HepG2 (cell line): ENCODE measurements at regions not wholly inside any gene's neighbourhood (a gene's known extent, or its start where the extent isn't known, plus 50 kb on each side); places are given as distances from the start of the nearest gene placed in this dataset.
A peak's percentile ranks its signal among the peaks of the same experiment; 100 is the strongest.

Source experiments
- ATAC-seq: fragments of 200-7000 bp; cut with Tn5 transposase; 3 replicates; pipeline ENCODE4 v1.9.1; 2020; ENCODE audit warnings: mild to moderate bottlenecking, moderate library complexity
- BruUV-seq: library from RNA; stranded (reverse); fragments of 400-500 nt; replicated peaks from 2 replicates; lab custom pipeline; 2021; lab: Mats Ljungman, UMichigan
- CTCF ChIA-PET: fragments of 300-600 bp; formaldehyde crosslinking; extraction: SDS; loops from one replicate; lab custom pipeline; 2021; ENCODE audit warnings: low total read pairs, inconsistent platforms, low intra/inter-chr PET ratio; lab: Yijun Ruan, JAX
- POLR2A ChIA-PET: fragments of 350-600 bp; sonication (Branson Sonifier 250); formaldehyde crosslinking; loops from one replicate; lab custom pipeline; 2020; ENCODE audit warnings: antibody characterized with exemption, inconsistent platforms; lab: Yijun Ruan, JAX
- DNase-seq: peaks from one replicate; pipeline ENCODE4 v3.0.0-alpha.2; 2015; ENCODE audit warnings: low spot score
- FAIRE-seq: peaks from 3 replicates; lab custom pipeline; 2011; peaks lifted over from hg19 to GRCh38; lab: Jason Lieb, UNC
- H2AFZ ChIP-seq: one replicate; pipeline ENCODE4 v1.6.1; 2011; ENCODE audit warnings: low read length, inconsistent platforms
- H3K27ac ChIP-seq: fragments of 300-600 bp; 3 replicates; pipeline ENCODE4 v1.8.0; 2011; ENCODE audit warnings: mixed run types, mild to moderate bottlenecking, mixed read lengths, low read length, inconsistent platforms; ENCODE audit not compliant: insufficient read depth; ENCODE audit errors: extremely low read length
- H3K27me3 ChIP-seq, 2 experiments: fragments of 200-600 bp in 1 of 2; 2 replicates in 1 of 2; 3 replicates in 1 of 2; pipeline versions ENCODE4 v1.6.0 to v1.8.0; 2011; ENCODE audit warnings: low read length in 2 of 2, mild to moderate bottlenecking in 2 of 2, moderate library complexity in 2 of 2, inconsistent platforms in 1 of 2; ENCODE audit not compliant: insufficient read depth in 2 of 2, control insufficient read depth in 1 of 2
- H3K36me3 ChIP-seq, 2 experiments: fragments of 200-600 bp in 1 of 2; replicated peaks in 1 of 2; 2 replicates in 1 of 2; 3 replicates in 1 of 2; pipeline versions ENCODE4 v1.5.1 to v1.8.0; 2011; ENCODE audit warnings: low read length in 2 of 2, inconsistent platforms in 1 of 2; ENCODE audit not compliant: insufficient read depth in 2 of 2, control insufficient read depth in 1 of 2
- H3K4me1 ChIP-seq: 2 replicates; pipeline ENCODE4 v1.5.1; 2012; ENCODE audit warnings: low read length, inconsistent platforms; ENCODE audit not compliant: insufficient read depth
- H3K4me2 ChIP-seq: 2 replicates; pipeline ENCODE4 v1.6.0; 2011; ENCODE audit warnings: low read depth, low read length, inconsistent platforms
- H3K4me3 ChIP-seq, 3 experiments: fragments of 200-600 bp in 1 of 3; sonication (generic), shearing (Covaris generic) in 1 of 3; replicated peaks in 1 of 3; 2 replicates each; pipeline ENCODE4 v1.5.1; 2011 to 2016; ENCODE audit warnings: low read length in 3 of 3, inconsistent platforms in 2 of 3, low read depth in 2 of 3, mild to moderate bottlenecking in 2 of 3, control low read depth in 1 of 3, mixed read lengths in 1 of 3; ENCODE audit not compliant: insufficient read depth in 1 of 3
- H3K79me2 ChIP-seq: one replicate; pipeline ENCODE4 v1.6.1; 2011; ENCODE audit warnings: low read length, inconsistent platforms; ENCODE audit not compliant: insufficient read depth
- H3K9ac ChIP-seq: 2 replicates; pipeline ENCODE4 v1.6.0; 2011; ENCODE audit warnings: mild to moderate bottlenecking, low read depth, low read length, inconsistent platforms; ENCODE audit not compliant: insufficient read depth
- H3K9me3 ChIP-seq: 2 replicates; pipeline ENCODE4 v1.5.1; 2012; ENCODE audit warnings: mild to moderate bottlenecking, low read length
- H4K20me1 ChIP-seq: 2 replicates; pipeline ENCODE4 v1.6.0; 2011; ENCODE audit warnings: inconsistent platforms, mild to moderate bottlenecking, low read length, moderate library complexity; ENCODE audit not compliant: insufficient read depth
- ASH2L ChIP-seq: fragments of 300-600, 200-600 bp; sonication (generic); IDR thresholded peaks from 2 replicates; pipeline ENCODE4 v1.7.0; 2017; ENCODE audit warnings: low read depth, mild to moderate bottlenecking, moderate library complexity, mixed read lengths, low read length; ENCODE audit not compliant: insufficient read length
- EED ChIP-seq: sonication (generic); formaldehyde crosslinking; IDR thresholded peaks from 2 replicates; pipeline ENCODE4 v1.5.0; 2020; ENCODE audit warnings: mild to moderate bottlenecking, missing genetic modification reagents
- GFI1 ChIP-seq: sonication (generic); formaldehyde crosslinking; IDR thresholded peaks from 2 replicates; pipeline ENCODE4 v1.5.0; 2020; ENCODE audit warnings: missing genetic modification reagents, mild to moderate bottlenecking, borderline replicate concordance
- HNRNPUL1 ChIP-seq: fragments of 200-400 bp; formaldehyde crosslinking; IDR thresholded peaks from 2 replicates; pipeline ENCODE4 v1.6.1; 2017; ENCODE audit warnings: low read depth, mild to moderate bottlenecking, low read length, moderate library complexity
- KDM6A ChIP-seq: IDR thresholded peaks from 2 replicates; pipeline ENCODE4 v1.6.1; 2016; ENCODE audit warnings: low read depth
- MAFK ChIP-seq, 2 experiments: IDR thresholded peaks in 1 of 2; conservative IDR thresholded peaks in 1 of 2; 2 replicates each; pipeline ENCODE4 v1.6.1; 2011; ENCODE audit warnings: improper control_type of control experiment in 2 of 2, low read length in 2 of 2
- SRY ChIP-seq: sonication (generic); formaldehyde crosslinking; IDR thresholded peaks from 2 replicates; pipeline ENCODE4 v1.8.0; 2022; ENCODE audit warnings: mild to moderate bottlenecking, missing genetic modification reagents
- ZBTB8A ChIP-seq: sonication (generic); formaldehyde crosslinking; IDR thresholded peaks from 2 replicates; pipeline ENCODE4 v1.4.0; 2020; ENCODE audit warnings: mild to moderate bottlenecking, low read depth, missing genetic modification reagents, borderline replicate concordance
- ZKSCAN1 ChIP-seq: fragments of 150-350 bp; IDR thresholded peaks from 2 replicates; pipeline ENCODE4 v1.6.1; 2014; ENCODE audit warnings: low read length
- ZNF264 ChIP-seq: sonication (generic); formaldehyde crosslinking; IDR thresholded peaks from 2 replicates; pipeline ENCODE4 v1.4.0; 2020; ENCODE audit warnings: missing genetic modification reagents
- ZNF430 ChIP-seq: sonication (generic); formaldehyde crosslinking; IDR thresholded peaks from 2 replicates; pipeline ENCODE4 v1.9.0; 2021; ENCODE audit warnings: mild to moderate bottlenecking, missing genetic modification reagents
- ZNF468 ChIP-seq: sonication (generic); formaldehyde crosslinking; IDR thresholded peaks from 2 replicates; pipeline ENCODE4 v1.8.0; 2022; ENCODE audit warnings: mild to moderate bottlenecking, moderate library complexity, missing genetic modification reagents
- ZNF569 ChIP-seq: sonication (generic); formaldehyde crosslinking; IDR thresholded peaks from 2 replicates; pipeline ENCODE4 v1.5.0; 2020; ENCODE audit warnings: mild to moderate bottlenecking, missing genetic modification reagents, moderate library complexity, borderline replicate concordance
- ZNF713 ChIP-seq: sonication (generic); formaldehyde crosslinking; IDR thresholded peaks from 2 replicates; pipeline ENCODE4 v1.4.0; 2020; ENCODE audit warnings: mild to moderate bottlenecking, missing genetic modification reagents
- WGBS: methylation state at CpG from one replicate; pipeline ENCODE4 v1.1.6; 2017; ENCODE audit warnings: low lambda C conversion rate; 5-methylcytosine and 5-hydroxymethylcytosine counted together
- in situ Hi-C: cut with HindIII; loops from 2 replicates; pipeline ENCODE4 v1.10.0; 2017; ENCODE audit warnings: low pct_unique_long_range_greater_than_20kb; ENCODE audit not compliant: extremely low pct_ligation_motif_present
- intact Hi-C: fragments of 100-400 bp; cut with micrococcal nuclease; formaldehyde crosslinking; loops from one replicate; pipeline ENCODE4 v1.10.0; 2022; ENCODE audit not compliant: unreplicated experiment
- TF ChIP-seq, protein P1 (sequence below): sonication (generic); formaldehyde crosslinking; IDR thresholded peaks from 2 replicates; pipeline ENCODE4 v1.5.1; 2020; ENCODE audit warnings: missing genetic modification reagents, mild to moderate bottlenecking, borderline replicate concordance
- TF ChIP-seq, protein P2 (sequence below): sonication (generic); formaldehyde crosslinking; IDR thresholded peaks from 2 replicates; pipeline ENCODE4 v1.5.0; 2020; ENCODE audit warnings: mild to moderate bottlenecking, missing genetic modification reagents

DNA sequence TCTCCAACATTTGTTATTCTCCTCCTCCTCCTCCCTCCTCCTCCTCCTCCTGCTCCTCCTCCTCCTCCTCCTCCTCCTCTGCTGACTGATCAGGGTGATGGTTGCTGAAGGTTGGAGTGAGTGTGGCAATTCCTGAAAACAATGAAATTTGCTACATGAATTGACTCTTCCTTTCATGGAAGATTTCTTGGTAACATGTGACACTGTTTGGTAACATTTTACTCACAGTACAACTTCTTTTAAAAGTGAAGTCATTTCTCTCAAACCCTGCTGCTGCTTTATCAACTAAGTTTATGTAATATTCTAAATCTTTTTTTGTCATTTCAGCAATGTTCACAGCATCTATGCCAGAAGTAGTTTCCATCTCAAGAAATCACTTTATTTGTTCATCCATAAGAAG lies 543.0 kb downstream of the MAFB start:
- Histone ChIP-seq H3K79me2 (no peaks in the 10 kb centered on the region), H3K4me2 (no peak overlapping the region), H3K4me1 (no peaks in the 10 kb centered on the region), H3K9ac (no peak overlapping the region), H4K20me1 (no peaks in the 10 kb centered on the region), H3K36me3 (no peaks in the 10 kb centered on the region), H3K4me3 (no peak overlapping the region), H3K27me3 (no peaks in the 10 kb centered on the region), H2AFZ (no peak overlapping the region), H3K27ac (no peak overlapping the region), H3K9me3 (peaks cover 59% of the 10 kb centered on the region)
- intact Hi-C loops, result no loop called here
- FAIRE-seq (peak; percentile 26), DNase-seq (no peak), ATAC-seq (no peak)
- TF ChIP-seq MAFK (conservative IDR thresholded peaks at IDR 0.05 in 1 of 2, IDR thresholded peaks at IDR 0.05 in 1 of 2; ENCODE audit: low read length in 2 of 2), result peak; percentile 14 to 15; a peak in 1 of 4 replicates
- TF ChIP-seq GFI1 (CRISPR knock-in tag), result no peak
- no peak for TF ChIP-seq ZBTB8A (CRISPR knock-in tag)
- BruUV-seq, result no TSS peak
- POLR2A ChIA-PET, result no interaction called here
- CTCF ChIA-PET, result no interaction called here
- in situ Hi-C loops, result no loop called here

DNA sequence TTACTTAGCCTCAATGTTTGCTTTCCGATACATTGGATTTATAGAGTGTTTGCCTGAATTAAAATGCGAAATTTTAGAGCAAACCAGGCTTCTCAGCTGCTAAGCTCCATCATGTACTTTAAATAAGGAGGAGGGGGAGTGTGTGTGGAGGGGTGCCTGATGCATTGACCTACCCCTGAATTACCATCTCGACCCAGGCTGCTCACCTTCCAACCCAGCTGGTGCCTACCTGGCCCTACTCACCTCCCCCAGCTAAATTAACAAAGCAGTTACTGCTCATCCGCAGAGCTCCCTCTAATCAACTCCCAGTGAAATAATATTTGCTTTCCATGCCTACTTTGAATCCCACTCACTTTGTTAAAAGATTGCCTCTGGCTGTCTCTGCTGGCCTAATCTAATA lies 544.5 kb downstream of the MAFB start:
- Histone ChIP-seq H4K20me1 (no peaks in the 10 kb centered on the region), H3K4me2 (no peak overlapping the region), H2AFZ (no peak overlapping the region), H3K27me3 (no peaks in the 10 kb centered on the region), H3K9me3 (peaks cover 58% of the 10 kb centered on the region), H3K9ac (no peak overlapping the region), H3K36me3 (no peaks in the 10 kb centered on the region), H3K27ac (no peak overlapping the region), H3K4me1 (no peaks in the 10 kb centered on the region), H3K4me3 (no peak overlapping the region), H3K79me2 (no peaks in the 10 kb centered on the region)
- ATAC-seq (no peak), FAIRE-seq (no peak), DNase-seq (no peak)
- intact Hi-C loops (no loop called here), in situ Hi-C loops (no loop called here)
- BruUV-seq, result no TSS peak
- POLR2A ChIA-PET, result no interaction called here
- CTCF ChIA-PET, result no interaction called here
- WGBS, result 12% methylated on average over 4 of the region's 4 CpGs
- TF ChIP-seq EED (CRISPR knock-in tag) (no peak), ZNF430 (CRISPR knock-in tag) (no peak), KDM6A (CRISPR knock-in tag) (no peak), ZNF569 (CRISPR knock-in tag) (no peak), SRY (CRISPR knock-in tag) (no peak), ZKSCAN1 (no peak), HNRNPUL1 (no peak), ZNF264 (CRISPR knock-in tag) (no peak), ZNF468 (CRISPR knock-in tag) (no peak), ASH2L (no peak), ZNF713 (CRISPR knock-in tag) (no peak)
- TF ChIP-seq, protein P1, sequence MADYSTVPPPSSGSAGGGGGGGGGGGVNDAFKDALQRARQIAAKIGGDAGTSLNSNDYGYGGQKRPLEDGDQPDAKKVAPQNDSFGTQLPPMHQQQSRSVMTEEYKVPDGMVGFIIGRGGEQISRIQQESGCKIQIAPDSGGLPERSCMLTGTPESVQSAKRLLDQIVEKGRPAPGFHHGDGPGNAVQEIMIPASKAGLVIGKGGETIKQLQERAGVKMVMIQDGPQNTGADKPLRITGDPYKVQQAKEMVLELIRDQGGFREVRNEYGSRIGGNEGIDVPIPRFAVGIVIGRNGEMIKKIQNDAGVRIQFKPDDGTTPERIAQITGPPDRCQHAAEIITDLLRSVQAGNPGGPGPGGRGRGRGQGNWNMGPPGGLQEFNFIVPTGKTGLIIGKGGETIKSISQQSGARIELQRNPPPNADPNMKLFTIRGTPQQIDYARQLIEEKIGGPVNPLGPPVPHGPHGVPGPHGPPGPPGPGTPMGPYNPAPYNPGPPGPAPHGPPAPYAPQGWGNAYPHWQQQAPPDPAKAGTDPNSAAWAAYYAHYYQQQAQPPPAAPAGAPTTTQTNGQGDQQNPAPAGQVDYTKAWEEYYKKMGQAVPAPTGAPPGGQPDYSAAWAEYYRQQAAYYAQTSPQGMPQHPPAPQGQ, result no peak
- TF ChIP-seq, protein P2, sequence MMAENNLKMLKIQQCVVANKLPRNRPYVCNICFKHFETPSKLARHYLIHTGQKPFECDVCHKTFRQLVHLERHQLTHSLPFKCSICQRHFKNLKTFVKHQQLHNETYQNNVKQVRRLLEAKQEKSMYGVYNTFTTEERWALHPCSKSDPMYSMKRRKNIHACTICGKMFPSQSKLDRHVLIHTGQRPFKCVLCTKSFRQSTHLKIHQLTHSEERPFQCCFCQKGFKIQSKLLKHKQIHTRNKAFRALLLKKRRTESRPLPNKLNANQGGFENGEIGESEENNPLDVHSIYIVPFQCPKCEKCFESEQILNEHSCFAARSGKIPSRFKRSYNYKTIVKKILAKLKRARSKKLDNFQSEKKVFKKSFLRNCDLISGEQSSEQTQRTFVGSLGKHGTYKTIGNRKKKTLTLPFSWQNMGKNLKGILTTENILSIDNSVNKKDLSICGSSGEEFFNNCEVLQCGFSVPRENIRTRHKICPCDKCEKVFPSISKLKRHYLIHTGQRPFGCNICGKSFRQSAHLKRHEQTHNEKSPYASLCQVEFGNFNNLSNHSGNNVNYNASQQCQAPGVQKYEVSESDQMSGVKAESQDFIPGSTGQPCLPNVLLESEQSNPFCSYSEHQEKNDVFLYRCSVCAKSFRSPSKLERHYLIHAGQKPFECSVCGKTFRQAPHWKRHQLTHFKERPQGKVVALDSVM (CRISPR knock-in tag), result no peak
